ENCODE measurements at regions not wholly inside any gene's neighbourhood (a gene's known extent, or its start where the extent isn't known, plus 50 kb on each side); places are given as distances from the start of the nearest gene placed in this dataset.

GRCh38 chr12:105622846-105623736 lies 292.6 kb downstream of the C12orf75 start:
- Histone ChIP-seq H3K36me3 (ENCODE audit: insufficient read depth, low read length) (no peaks in the 10 kb centered on the region), H3K4me3 (ENCODE audit: low read depth, low read length, poor library complexity, severe bottlenecking) (no peak overlapping the region), H3K27ac (ENCODE audit: low read depth, low read length, poor library complexity, severe bottlenecking) (no peak overlapping the region), H3K9me2 (ENCODE audit: low read depth, low read length) (no peaks in the 10 kb centered on the region), H3K4me2 (ENCODE audit: low read length) (no peak overlapping the region), H3K27me3 (ENCODE audit: insufficient read depth, low read length) (no peaks in the 10 kb centered on the region), H2AFZ (ENCODE audit: low read length) (no peak overlapping the region), H3K9me3 (ENCODE audit: low read length) (no peaks in the 10 kb centered on the region), H3K9ac (ENCODE audit: low read length) (no peak overlapping the region), H3K4me1 (ENCODE audit: insufficient read depth, low read length, severe bottlenecking) (no peaks in the 10 kb centered on the region), H4K20me1 (ENCODE audit: insufficient read depth, low read length) (no peaks in the 10 kb centered on the region), H3F3A (ENCODE audit: insufficient read depth, low read length) (no peaks in the 10 kb centered on the region), H3K79me2 (ENCODE audit: insufficient read depth, low read length) (no peaks in the 10 kb centered on the region)
- TF ChIP-seq EZH2 (IDR thresholded peaks at IDR 0.05; ENCODE audit: borderline replicate concordance, low read length) (no peak), CTCF (IDR thresholded peaks at IDR 0.05; ENCODE audit: low read length) (no peak)

GRCh38 chr12:105626653-105627052 lies 296.2 kb downstream of the C12orf75 start:
- Histone ChIP-seq H3K9ac (ENCODE audit: low read length) (no peak overlapping the region), H3K36me3 (ENCODE audit: insufficient read depth, low read length) (no peaks in the 10 kb centered on the region), H3K27me3 (ENCODE audit: insufficient read depth, low read length) (no peaks in the 10 kb centered on the region), H4K20me1 (ENCODE audit: insufficient read depth, low read length) (no peaks in the 10 kb centered on the region), H3K27ac (ENCODE audit: low read depth, low read length, poor library complexity, severe bottlenecking) (no peak overlapping the region), H2AFZ (ENCODE audit: low read length) (no peak overlapping the region), H3K4me1 (ENCODE audit: insufficient read depth, low read length, severe bottlenecking) (no peaks in the 10 kb centered on the region), H3K79me2 (ENCODE audit: insufficient read depth, low read length) (no peaks in the 10 kb centered on the region), H3K4me3 (ENCODE audit: low read depth, low read length, poor library complexity, severe bottlenecking) (no peak overlapping the region), H3K4me2 (ENCODE audit: low read length) (no peak overlapping the region), H3F3A (ENCODE audit: insufficient read depth, low read length) (no peaks in the 10 kb centered on the region), H3K9me2 (ENCODE audit: low read depth, low read length) (no peaks in the 10 kb centered on the region), H3K9me3 (ENCODE audit: low read length) (no peaks in the 10 kb centered on the region)
- TF ChIP-seq CTCF (IDR thresholded peaks at IDR 0.05; ENCODE audit: low read length) (no peak), EZH2 (IDR thresholded peaks at IDR 0.05; ENCODE audit: borderline replicate concordance, low read length) (no peak)

GRCh38 chr12:105637470-105637869 lies 307.0 kb downstream of the C12orf75 start:
- Histone ChIP-seq H3K9ac (ENCODE audit: low read length) (no peak overlapping the region), H3F3A (ENCODE audit: insufficient read depth, low read length) (no peaks in the 10 kb centered on the region), H3K36me3 (ENCODE audit: insufficient read depth, low read length) (no peaks in the 10 kb centered on the region), H3K79me2 (ENCODE audit: insufficient read depth, low read length) (no peaks in the 10 kb centered on the region), H3K9me3 (ENCODE audit: low read length) (no peaks in the 10 kb centered on the region), H3K4me3 (ENCODE audit: low read depth, low read length, poor library complexity, severe bottlenecking) (no peak overlapping the region), H3K4me1 (ENCODE audit: insufficient read depth, low read length, severe bottlenecking) (no peaks in the 10 kb centered on the region), H2AFZ (ENCODE audit: low read length) (no peak overlapping the region), H3K27ac (ENCODE audit: low read depth, low read length, poor library complexity, severe bottlenecking) (no peak overlapping the region), H3K4me2 (ENCODE audit: low read length) (no peak overlapping the region), H3K27me3 (ENCODE audit: insufficient read depth, low read length) (no peaks in the 10 kb centered on the region), H3K9me2 (ENCODE audit: low read depth, low read length) (no peaks in the 10 kb centered on the region), H4K20me1 (ENCODE audit: insufficient read depth, low read length) (no peaks in the 10 kb centered on the region)
- TF ChIP-seq EZH2 (IDR thresholded peaks at IDR 0.05; ENCODE audit: borderline replicate concordance, low read length), result no peak
- TF ChIP-seq CTCF (IDR thresholded peaks at IDR 0.05; ENCODE audit: low read length), result no peak

Data from OCI-LY1 (cell line).